HepG2 (cell line): ENCODE measurements at regions not wholly inside any gene's neighbourhood (a gene's known extent, or its start where the extent isn't known, plus 50 kb on each side); places are given as distances from the start of the nearest gene placed in this dataset.

Source experiments
- ATAC-seq: fragments of 200-7000 bp; cut with Tn5 transposase; 3 replicates; pipeline ENCODE4 v1.9.1; 2020; ENCODE audit warnings: mild to moderate bottlenecking, moderate library complexity
- BruUV-seq: library from RNA; stranded (reverse); fragments of 400-500 nt; replicated peaks from 2 replicates; lab custom pipeline; 2021; lab: Mats Ljungman, UMichigan
- CTCF ChIA-PET: fragments of 300-600 bp; formaldehyde crosslinking; extraction: SDS; loops from one replicate; lab custom pipeline; 2021; ENCODE audit warnings: low total read pairs, inconsistent platforms, low intra/inter-chr PET ratio; lab: Yijun Ruan, JAX
- POLR2A ChIA-PET: fragments of 350-600 bp; sonication (Branson Sonifier 250); formaldehyde crosslinking; loops from one replicate; lab custom pipeline; 2020; ENCODE audit warnings: antibody characterized with exemption, inconsistent platforms; lab: Yijun Ruan, JAX
- DNase-seq: peaks from one replicate; pipeline ENCODE4 v3.0.0-alpha.2; 2015; ENCODE audit warnings: low spot score
- FAIRE-seq: peaks from 3 replicates; lab custom pipeline; 2011; peaks lifted over from hg19 to GRCh38; lab: Jason Lieb, UNC
- H2AFZ ChIP-seq: one replicate; pipeline ENCODE4 v1.6.1; 2011; ENCODE audit warnings: low read length, inconsistent platforms
- H3K27ac ChIP-seq: fragments of 300-600 bp; 3 replicates; pipeline ENCODE4 v1.8.0; 2011; ENCODE audit warnings: mixed run types, mild to moderate bottlenecking, mixed read lengths, low read length, inconsistent platforms; ENCODE audit not compliant: insufficient read depth; ENCODE audit errors: extremely low read length
- H3K27me3 ChIP-seq, 2 experiments: fragments of 200-600 bp in 1 of 2; 2 replicates in 1 of 2; 3 replicates in 1 of 2; pipeline versions ENCODE4 v1.6.0 to v1.8.0; 2011; ENCODE audit warnings: low read length in 2 of 2, mild to moderate bottlenecking in 2 of 2, moderate library complexity in 2 of 2, inconsistent platforms in 1 of 2; ENCODE audit not compliant: insufficient read depth in 2 of 2, control insufficient read depth in 1 of 2
- H3K36me3 ChIP-seq, 2 experiments: fragments of 200-600 bp in 1 of 2; replicated peaks in 1 of 2; 2 replicates in 1 of 2; 3 replicates in 1 of 2; pipeline versions ENCODE4 v1.5.1 to v1.8.0; 2011; ENCODE audit warnings: low read length in 2 of 2, inconsistent platforms in 1 of 2; ENCODE audit not compliant: insufficient read depth in 2 of 2, control insufficient read depth in 1 of 2
- H3K4me1 ChIP-seq: 2 replicates; pipeline ENCODE4 v1.5.1; 2012; ENCODE audit warnings: low read length, inconsistent platforms; ENCODE audit not compliant: insufficient read depth
- H3K4me2 ChIP-seq: 2 replicates; pipeline ENCODE4 v1.6.0; 2011; ENCODE audit warnings: low read depth, low read length, inconsistent platforms
- H3K4me3 ChIP-seq, 3 experiments: fragments of 200-600 bp in 1 of 3; sonication (generic), shearing (Covaris generic) in 1 of 3; replicated peaks in 1 of 3; 2 replicates each; pipeline ENCODE4 v1.5.1; 2011 to 2016; ENCODE audit warnings: low read length in 3 of 3, inconsistent platforms in 2 of 3, low read depth in 2 of 3, mild to moderate bottlenecking in 2 of 3, control low read depth in 1 of 3, mixed read lengths in 1 of 3; ENCODE audit not compliant: insufficient read depth in 1 of 3
- H3K79me2 ChIP-seq: one replicate; pipeline ENCODE4 v1.6.1; 2011; ENCODE audit warnings: low read length, inconsistent platforms; ENCODE audit not compliant: insufficient read depth
- H3K9ac ChIP-seq: 2 replicates; pipeline ENCODE4 v1.6.0; 2011; ENCODE audit warnings: mild to moderate bottlenecking, low read depth, low read length, inconsistent platforms; ENCODE audit not compliant: insufficient read depth
- H3K9me3 ChIP-seq: 2 replicates; pipeline ENCODE4 v1.5.1; 2012; ENCODE audit warnings: mild to moderate bottlenecking, low read length
- H4K20me1 ChIP-seq: 2 replicates; pipeline ENCODE4 v1.6.0; 2011; ENCODE audit warnings: inconsistent platforms, mild to moderate bottlenecking, low read length, moderate library complexity; ENCODE audit not compliant: insufficient read depth
- ARNT2 ChIP-seq: sonication (generic); formaldehyde crosslinking; IDR thresholded peaks from 2 replicates; pipeline ENCODE4 v1.8.0; 2022; ENCODE audit warnings: mild to moderate bottlenecking, low read depth, missing genetic modification reagents, moderate library complexity
- ATF7 ChIP-seq, 2 experiments: fragments of 450-650 bp in 1 of 2; sonication (generic) in 1 of 2; formaldehyde crosslinking in 1 of 2; IDR thresholded peaks; 2 replicates each; pipeline versions ENCODE4 v1.4.0 to v1.6.1; 2016 to 2020; ENCODE audit warnings: antibody characterized with exemption in 1 of 2, mild to moderate bottlenecking in 1 of 2, missing genetic modification reagents in 1 of 2
- GPBP1L1 ChIP-seq: sonication (generic); formaldehyde crosslinking; IDR thresholded peaks from 2 replicates; pipeline ENCODE4 v1.5.0; 2020; ENCODE audit warnings: mild to moderate bottlenecking, missing genetic modification reagents
- HMG20A ChIP-seq: IDR thresholded peaks from 2 replicates; pipeline ENCODE4 v1.6.1; 2016; ENCODE audit warnings: borderline replicate concordance
- KDM2A ChIP-seq: sonication (generic); formaldehyde crosslinking; IDR thresholded peaks from 2 replicates; pipeline ENCODE4 v1.4.0; 2020; ENCODE audit warnings: low read depth, missing genetic modification reagents, borderline replicate concordance
- POLR2G ChIP-seq: fragments of 200-400 bp; formaldehyde crosslinking; IDR thresholded peaks from 2 replicates; pipeline ENCODE4 v1.6.1; 2018; ENCODE audit warnings: mild to moderate bottlenecking, low read depth, low read length, moderate library complexity
- RAD51 ChIP-seq: fragments of 450-650 bp; IDR thresholded peaks from 2 replicates; pipeline ENCODE4 v1.6.1; 2016; ENCODE audit warnings: borderline replicate concordance
- SP140L ChIP-seq: sonication (generic); formaldehyde crosslinking; IDR thresholded peaks from 2 replicates; pipeline ENCODE4 v1.4.0; 2020; ENCODE audit warnings: missing genetic modification reagents, borderline replicate concordance
- ZHX2 ChIP-seq, 2 experiments: sonication (generic) in 1 of 2; formaldehyde crosslinking in 1 of 2; IDR thresholded peaks; 2 replicates each; pipeline versions ENCODE4 v1.6.1 to v1.9.0; 2014 to 2022; ENCODE audit warnings: antibody characterized with exemption in 1 of 2, borderline replicate concordance in 1 of 2, inconsistent platforms in 1 of 2, low read depth in 1 of 2, missing genetic modification reagents in 1 of 2
- ZNF773 ChIP-seq: sonication (generic); formaldehyde crosslinking; IDR thresholded peaks from 2 replicates; pipeline ENCODE4 v1.4.0; 2020; ENCODE audit warnings: missing genetic modification reagents, borderline replicate concordance
- WGBS: methylation state at CpG from one replicate; pipeline ENCODE4 v1.1.6; 2017; ENCODE audit warnings: low lambda C conversion rate; 5-methylcytosine and 5-hydroxymethylcytosine counted together
- in situ Hi-C: cut with HindIII; loops from 2 replicates; pipeline ENCODE4 v1.10.0; 2017; ENCODE audit warnings: low pct_unique_long_range_greater_than_20kb; ENCODE audit not compliant: extremely low pct_ligation_motif_present
- intact Hi-C: fragments of 100-400 bp; cut with micrococcal nuclease; formaldehyde crosslinking; loops from one replicate; pipeline ENCODE4 v1.10.0; 2022; ENCODE audit not compliant: unreplicated experiment

GRCh38 chr11:122436188-122436555 is 219.3 kb upstream of the UBASH3B start (continued):
- TF ChIP-seq GPBP1L1 = no peak
- TF ChIP-seq, all 625 proteins: peak for 0

GRCh38 chr11:122435540-122436187 is 219.9 kb upstream of the UBASH3B start:
- Histone ChIP-seq H3K4me1 (peaks cover 27% of the 10 kb centered on the region), H3K27ac (no peak overlapping the region), H3K36me3 (no peaks in the 10 kb centered on the region), H4K20me1 (no peaks in the 10 kb centered on the region), H3K79me2 (no peaks in the 10 kb centered on the region), H3K9me3 (no peaks in the 10 kb centered on the region), H3K4me3 (no peak overlapping the region), H2AFZ (no peak overlapping the region), H3K9ac (no peak overlapping the region), H3K27me3 (no peaks in the 10 kb centered on the region), H3K4me2 (no peak overlapping the region)
- 76% methylated on average over 7 of the region's 7 CpGs for WGBS
- in situ Hi-C loops (no loop called here), intact Hi-C loops (no loop called here)
- FAIRE-seq = no peak
- no peak for ATAC-seq
- no peak for TF ChIP-seq POLR2G
- no peak for TF ChIP-seq ATF7 (IDR thresholded peaks at IDR 0.05)
- no peak for TF ChIP-seq ATF7 (CRISPR knock-in tag; IDR thresholded peaks at IDR 0.05)
- no peak for TF ChIP-seq SP140L
- TF ChIP-seq RAD51 = no peak
- no peak for TF ChIP-seq ZNF773
- no peak for TF ChIP-seq ARNT2 (CRISPR knock-in tag)
- TF ChIP-seq HMG20A (CRISPR knock-in tag) = no peak
- no peak for TF ChIP-seq ZHX2 (IDR thresholded peaks at IDR 0.05; ENCODE audit: low read depth)
- TF ChIP-seq ZHX2 (CRISPR knock-in tag; IDR thresholded peaks at IDR 0.05; ENCODE audit: borderline replicate concordance) = no peak
- TF ChIP-seq KDM2A (CRISPR knock-in tag) = no peak
- ChIA-PET POLR2A (no interaction called here), CTCF (no interaction called here)
- no peak for DNase-seq
- BruUV-seq = no TSS peak
